Activated naive CD4-positive, alpha-beta T cell treated with anti-CD3 and anti-CD28 coated beads, Interleukin-2, amount 50 U/mL, for 72 hours (primary cell): ENCODE measurements at regions not wholly inside any gene's neighbourhood (a gene's known extent, or its start where the extent isn't known, plus 50 kb on each side); places are given as distances from the start of the nearest gene placed in this dataset.
A peak's percentile ranks its signal among the peaks of the same experiment; 100 is the strongest.

Experiments
- ATAC-seq, 2 donors: fragments of 150-1000 bp; cut with Tn5 transposase; 2 replicates each; pipeline ENCODE4 v1.10.0; 2021; ENCODE audit warnings: mild to moderate bottlenecking in 2 of 2, moderate library complexity in 2 of 2
- DNase-seq, 2 donors: peaks; one replicate each; pipeline ENCODE4 v3.0.0; 2021 to 2022; ENCODE audit warnings: low spot score in 2 of 2
- H3K27ac Mint-ChIP-seq, 2 donors: one replicate each; pipeline ENCODE4 v1.8.0; 2022; ENCODE audit warnings: mild to moderate bottlenecking in 2 of 2, mixed read lengths in 2 of 2
- H3K36me3 Mint-ChIP-seq, 2 donors: one replicate each; pipeline ENCODE4 v1.8.0; 2022; ENCODE audit warnings: mixed read lengths in 2 of 2
- H3K9me3 Mint-ChIP-seq, 2 donors: one replicate each; pipeline ENCODE4 v1.8.0; 2022; ENCODE audit warnings: mixed read lengths in 2 of 2

DNA sequence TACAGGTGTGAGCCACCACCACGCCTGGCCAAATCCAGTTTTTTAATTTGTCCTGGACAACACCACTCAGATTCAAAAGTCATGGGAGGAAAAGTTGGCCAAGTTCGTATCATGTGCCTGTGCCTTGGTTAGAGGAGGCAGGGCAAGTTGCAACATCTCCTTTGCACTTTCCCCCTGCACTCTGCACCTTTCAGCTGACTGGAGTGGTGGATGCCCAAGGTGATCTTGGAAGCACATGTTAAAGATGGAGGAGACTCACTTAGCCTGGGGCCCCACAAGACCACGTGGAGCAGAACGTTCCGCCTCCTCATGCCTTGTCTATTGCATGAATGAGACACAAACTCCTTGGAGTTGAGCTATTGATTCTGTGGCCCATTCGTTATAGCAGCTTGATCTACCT lies 82.1 kb upstream of the FZD10 start:
- DNase-seq (no peak), ATAC-seq (no peak)
- Mint-ChIP-seq H3K27ac (no peak overlapping the region), H3K9me3 (peaks cover 14 to 29% of the 10 kb centered on the region in 2 donors), H3K36me3 (peaks cover 19 to 21% of the 10 kb centered on the region in 2 donors)

GRCh38 chr12:130081117-130081805 lies 81.0 kb upstream of the FZD10 start:
- DNase-seq (no peak), ATAC-seq (no peak)
- H3K27ac Mint-ChIP-seq, result no peak overlapping the region
- peaks cover 14 to 22% of the 10 kb centered on the region in 2 donors for H3K9me3 Mint-ChIP-seq
- peaks cover 18 to 19% of the 10 kb centered on the region in 2 donors for H3K36me3 Mint-ChIP-seq

DNA sequence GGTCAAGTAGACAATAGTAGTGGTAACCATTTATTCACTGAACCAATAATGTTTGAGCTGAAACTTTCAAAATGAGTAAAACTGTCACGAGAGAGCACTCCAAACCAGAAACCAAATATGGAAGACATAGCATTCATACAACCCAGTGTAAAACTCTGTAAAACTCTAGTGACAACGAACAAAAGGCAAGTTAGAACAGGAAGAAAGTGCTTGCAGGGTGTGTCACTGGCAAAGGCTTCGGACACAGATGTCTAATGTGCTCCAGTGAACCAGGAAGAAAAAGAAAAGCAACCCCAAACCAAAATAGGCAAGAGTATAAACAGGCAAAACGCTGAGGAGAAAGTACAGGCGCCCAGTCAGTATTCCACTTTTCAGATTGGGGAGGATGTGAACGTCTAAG lies 79.3 kb upstream of the FZD10 start:
- no peak for DNase-seq
- Mint-ChIP-seq H3K36me3 (peaks cover 4 to 9% of the 10 kb centered on the region in 2 donors), H3K9me3 (peaks cover 4 to 9% of the 10 kb centered on the region in 2 donors), H3K27ac (no peak overlapping the region)
- no peak for ATAC-seq

DNA sequence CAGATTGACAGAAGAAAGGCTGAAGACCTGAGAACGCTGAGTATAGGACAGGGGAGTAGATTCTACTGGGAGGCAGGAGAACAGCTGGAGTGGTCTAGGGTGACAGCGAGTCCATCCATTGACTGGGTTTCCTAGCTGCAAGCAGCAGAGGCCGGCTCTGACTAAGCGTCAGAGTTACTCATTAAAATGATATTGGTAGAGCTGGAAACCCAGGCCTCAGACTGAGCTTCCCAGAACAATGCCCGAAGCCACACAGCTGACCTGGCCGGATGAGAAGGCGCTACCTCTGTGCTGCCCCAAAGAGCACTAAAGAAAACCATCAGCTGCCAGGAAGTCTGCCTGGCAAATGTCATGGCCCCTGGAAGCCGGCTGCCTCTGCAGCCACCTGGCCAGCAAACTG lies 78.5 kb upstream of the FZD10 start:
- no peak for DNase-seq
- ATAC-seq, result no peak
- peaks cover 4 to 6% of the 10 kb centered on the region in 2 donors for H3K9me3 Mint-ChIP-seq
- H3K27ac Mint-ChIP-seq, result no peak overlapping the region
- peaks cover 0 to 5% of the 10 kb centered on the region in 2 donors for H3K36me3 Mint-ChIP-seq

DNA sequence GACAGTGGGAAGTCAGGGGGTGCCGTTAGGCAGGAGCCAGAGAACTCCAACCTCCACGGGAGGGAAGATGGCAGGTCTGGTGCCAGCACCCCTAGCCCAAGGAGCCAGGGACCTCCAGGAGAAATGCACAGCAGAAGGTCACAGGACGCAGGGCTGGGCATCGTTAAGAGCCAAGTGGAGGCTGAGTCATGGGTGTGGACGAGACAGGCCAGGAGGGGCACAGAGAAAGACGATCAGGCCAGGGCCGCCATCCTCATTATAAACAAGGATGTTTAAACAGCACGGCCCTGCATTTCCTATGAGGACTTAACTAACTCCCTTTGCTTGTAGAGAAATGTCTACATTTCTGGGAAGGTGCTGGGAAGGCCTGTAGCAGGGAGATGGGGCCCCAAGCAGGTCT lies 77.9 kb upstream of the FZD10 start:
- no peaks in the 10 kb centered on the region for H3K36me3 Mint-ChIP-seq
- ATAC-seq (no peak), DNase-seq (no peak)
- H3K27ac Mint-ChIP-seq, result no peak overlapping the region
- H3K9me3 Mint-ChIP-seq, result peaks cover 0 to under 1% of the 10 kb centered on the region in 2 donors

DNA sequence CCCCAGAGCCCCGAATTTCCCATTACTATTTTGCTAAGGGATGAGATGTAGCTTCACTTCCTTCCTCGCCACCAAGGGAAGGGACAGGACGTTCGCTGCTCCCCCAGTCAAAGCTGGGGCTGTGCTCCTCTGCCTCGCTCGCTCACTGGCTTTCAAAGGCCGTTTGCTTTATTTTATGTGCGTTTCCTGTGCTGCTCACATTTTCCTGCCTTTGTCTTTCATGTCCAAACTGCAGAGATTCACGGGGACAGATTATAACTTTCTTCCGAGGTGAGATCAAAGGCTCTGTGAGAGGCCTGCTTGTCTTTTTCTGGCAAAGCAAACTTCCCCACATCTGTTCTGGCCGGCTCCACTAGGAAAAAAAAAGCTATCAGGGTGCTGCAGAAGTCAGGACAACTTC lies 76.0 kb upstream of the FZD10 start:
- Mint-ChIP-seq H3K27ac (peak overlapping the region; percentile 64 to 80), H3K36me3 (no peaks in the 10 kb centered on the region), H3K9me3 (peaks cover 0 to 6% of the 10 kb centered on the region in 2 donors)
- DNase-seq (peak in 1 of 2 donors; percentile 13), ATAC-seq (peak; percentile 62 to 83)

DNA sequence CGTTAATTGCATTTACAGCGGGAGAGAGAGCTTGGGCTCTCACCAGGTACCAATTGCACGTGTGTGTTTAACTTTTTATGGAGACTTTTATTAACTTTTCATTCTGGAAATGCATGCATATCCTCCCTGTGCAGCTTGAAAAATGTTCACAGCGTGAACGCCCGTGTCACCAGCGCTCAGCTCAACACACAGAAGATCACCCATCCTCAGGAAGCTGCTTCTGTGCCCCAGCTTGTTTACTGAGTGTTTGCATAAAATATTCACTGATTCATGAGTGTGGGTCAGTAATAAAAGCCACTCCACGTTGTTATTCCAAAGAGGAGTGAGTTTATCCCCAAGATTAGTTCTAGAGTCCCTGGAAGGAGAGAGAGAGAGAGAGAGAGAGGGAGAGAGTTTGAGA lies 75.5 kb upstream of the FZD10 start:
- Mint-ChIP-seq H3K36me3 (no peaks in the 10 kb centered on the region), H3K9me3 (peaks cover 0 to 11% of the 10 kb centered on the region in 2 donors), H3K27ac (peak overlapping the region; percentile 64 to 80)
- ATAC-seq (peak in 1 of 2 donors; percentile 14), DNase-seq (no peak)

- H3K36me3 Mint-ChIP-seq, result no peaks in the 10 kb centered on the region
- DNase-seq (peak in 1 of 2 donors; percentile 14), ATAC-seq (peak; percentile 53 to 67)
- peak overlapping the region in 1 of 2 donors; percentile 64 for H3K27ac Mint-ChIP-seq
- H3K9me3 Mint-ChIP-seq, result peaks cover 0 to 11% of the 10 kb centered on the region in 2 donors
These were observed 75.0 kb upstream of the FZD10 start for GRCh38 chr12:130087222-130087621.

DNA sequence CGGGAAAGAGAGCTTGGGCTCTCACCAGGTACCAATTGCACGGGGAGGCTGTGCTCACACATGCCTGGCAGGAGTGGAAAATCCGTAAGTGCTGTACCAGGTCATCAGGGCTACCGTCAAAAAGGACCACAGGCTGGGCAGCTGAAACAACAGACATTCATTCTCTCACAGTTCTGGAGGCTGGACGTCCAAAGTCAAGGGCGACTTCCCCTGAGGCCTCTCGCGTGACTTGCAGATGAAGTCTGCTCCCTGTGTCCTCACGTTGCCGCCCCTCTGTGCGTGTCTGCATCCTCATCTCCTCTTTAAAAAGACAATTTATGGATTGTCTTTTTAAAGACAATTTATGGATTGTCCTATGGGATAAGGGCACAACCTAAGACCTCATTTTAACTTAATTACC lies 73.8 kb upstream of the FZD10 start:
- no peaks in the 10 kb centered on the region for H3K36me3 Mint-ChIP-seq
- ATAC-seq, result no peak
- H3K9me3 Mint-ChIP-seq, result peaks cover 0 to 11% of the 10 kb centered on the region in 2 donors
- no peak overlapping the region for H3K27ac Mint-ChIP-seq
- no peak for DNase-seq

- peaks cover 0 to 11% of the 10 kb centered on the region in 2 donors for H3K9me3 Mint-ChIP-seq
- H3K27ac Mint-ChIP-seq, result no peak overlapping the region
- ATAC-seq, result no peak
- no peak for DNase-seq
- no peaks in the 10 kb centered on the region for H3K36me3 Mint-ChIP-seq
These were observed 71.7 kb upstream of the FZD10 start for GRCh38 chr12:130090542-130090941.

- DNase-seq (no peak), ATAC-seq (no peak)
- Mint-ChIP-seq H3K27ac (no peak overlapping the region), H3K9me3 (peaks cover 0 to 11% of the 10 kb centered on the region in 2 donors), H3K36me3 (no peaks in the 10 kb centered on the region)
These were observed 68.9 kb upstream of the FZD10 start for GRCh38 chr12:130093380-130093779.

DNA sequence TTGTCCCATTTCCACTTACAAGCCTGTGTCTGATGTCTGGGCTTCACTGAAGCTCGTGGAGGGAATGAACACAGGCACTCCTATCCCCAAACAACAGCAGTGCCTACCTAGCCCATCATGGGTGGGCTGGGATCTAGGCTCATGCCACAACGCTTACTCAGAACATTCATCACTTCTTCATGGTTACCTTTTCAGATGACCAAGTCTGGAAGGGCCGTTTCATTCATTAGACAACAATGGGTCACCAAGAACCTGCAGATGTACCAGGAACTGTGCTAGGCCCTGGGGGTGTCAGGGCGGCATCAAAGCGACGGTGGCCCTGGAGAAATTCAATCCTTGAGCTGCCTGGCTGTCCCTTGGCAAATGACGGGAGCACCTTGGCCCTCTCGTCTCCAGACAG lies 64.9 kb upstream of the FZD10 start:
- Mint-ChIP-seq H3K9me3 (no peaks in the 10 kb centered on the region), H3K27ac (no peak overlapping the region), H3K36me3 (no peaks in the 10 kb centered on the region)
- DNase-seq (no peak), ATAC-seq (no peak)

DNA sequence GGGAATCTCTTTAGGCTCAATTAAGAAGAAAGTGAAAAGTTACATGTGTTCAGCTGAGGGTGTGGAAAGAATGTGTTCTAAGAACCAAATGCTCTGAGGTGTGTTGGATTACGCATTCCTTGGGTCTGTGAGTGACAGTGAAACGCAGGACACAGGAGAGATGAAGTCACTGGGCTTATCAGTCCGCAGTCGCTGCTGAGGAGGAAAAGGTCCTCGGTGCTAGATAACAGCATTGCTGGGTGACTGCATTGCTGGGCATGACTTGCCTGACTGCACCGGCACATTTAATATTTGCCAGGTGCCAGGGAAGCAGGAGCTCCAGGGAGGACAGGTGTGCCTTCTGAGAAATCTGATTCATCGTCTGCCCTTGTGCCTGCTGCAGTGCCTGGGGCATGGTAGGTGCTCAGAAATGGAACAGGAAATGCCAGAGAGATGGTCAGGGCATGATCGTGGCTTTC lies 64.4 kb upstream of the FZD10 start:
- no peaks in the 10 kb centered on the region for H3K36me3 Mint-ChIP-seq
- H3K9me3 Mint-ChIP-seq, result no peaks in the 10 kb centered on the region
- DNase-seq (no peak), ATAC-seq (no peak)
- no peak overlapping the region for H3K27ac Mint-ChIP-seq

GRCh38 chr12:130098301-130099005 lies 63.8 kb upstream of the FZD10 start:
- Mint-ChIP-seq H3K36me3 (no peaks in the 10 kb centered on the region), H3K27ac (no peak overlapping the region), H3K9me3 (no peaks in the 10 kb centered on the region)
- no peak for DNase-seq
- ATAC-seq, result no peak

DNA sequence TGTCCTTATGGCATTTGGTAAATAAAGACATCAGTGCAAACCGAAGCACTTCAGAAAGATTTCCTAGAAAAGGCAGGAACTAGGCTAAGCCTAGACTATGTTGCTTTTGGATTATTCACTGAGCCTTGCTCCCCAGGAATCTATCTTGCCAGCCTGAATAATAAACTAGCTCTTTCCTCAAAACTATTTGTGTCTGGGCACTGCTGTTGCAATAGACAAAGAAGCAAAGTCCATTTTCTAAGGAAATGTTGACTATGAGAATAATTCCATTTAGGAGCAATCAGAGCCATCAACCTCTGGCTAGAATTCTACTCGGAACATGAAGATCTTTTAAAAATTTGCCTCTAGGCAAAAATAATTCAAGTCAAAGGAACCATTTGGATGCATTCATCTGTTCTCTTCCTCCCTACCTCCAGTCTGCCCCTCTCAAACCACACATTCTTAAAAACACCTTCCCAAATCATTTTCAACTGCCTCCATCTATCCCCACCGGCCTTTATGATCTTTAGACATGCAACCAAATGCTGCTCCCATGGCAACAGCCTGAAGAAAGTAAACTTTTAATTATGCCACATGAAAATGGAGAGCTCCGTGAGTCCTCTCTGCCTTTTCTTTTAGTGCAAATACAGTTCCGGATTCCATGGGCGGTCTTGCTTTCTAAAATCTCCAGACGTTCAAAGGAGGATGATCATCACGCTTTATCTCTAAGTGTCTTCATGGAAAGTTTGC lies 61.5 kb upstream of the FZD10 start:
- Mint-ChIP-seq H3K27ac (no peak overlapping the region), H3K9me3 (no peaks in the 10 kb centered on the region), H3K36me3 (no peaks in the 10 kb centered on the region)
- ATAC-seq, result no peak
- DNase-seq, result no peak

GRCh38 chr12:130101370-130101769 lies 60.9 kb upstream of the FZD10 start:
- Mint-ChIP-seq H3K27ac (no peak overlapping the region), H3K36me3 (no peaks in the 10 kb centered on the region), H3K9me3 (no peaks in the 10 kb centered on the region)
- DNase-seq, result no peak
- ATAC-seq, result no peak

DNA sequence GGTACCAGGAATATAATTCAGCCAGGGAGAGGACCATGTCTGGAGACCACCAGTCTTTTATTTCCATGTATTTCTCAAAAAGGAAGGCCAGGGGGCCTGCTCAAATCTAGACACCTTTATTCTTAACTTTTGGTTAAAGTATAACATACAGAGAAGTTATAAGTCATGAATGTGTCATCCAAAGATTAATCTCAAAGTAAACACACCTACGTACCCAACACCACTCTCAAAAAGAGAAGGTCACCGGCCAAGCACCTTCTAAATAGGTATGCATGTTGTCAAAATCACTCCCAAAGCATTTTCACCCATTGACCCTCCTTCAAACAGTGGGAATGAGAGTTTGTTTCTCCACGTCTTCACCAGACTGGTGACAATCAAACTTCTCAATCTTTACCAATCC lies 60.0 kb upstream of the FZD10 start:
- Mint-ChIP-seq H3K27ac (no peak overlapping the region), H3K36me3 (no peaks in the 10 kb centered on the region)
- no peak for ATAC-seq

More for the DNA sequence above, 60.0 kb upstream of the FZD10 start:
- no peak for DNase-seq
- H3K9me3 Mint-ChIP-seq, result no peaks in the 10 kb centered on the region
